ENCODE measurements at regions not wholly inside any gene's neighbourhood (a gene's known extent, or its start where the extent isn't known, plus 50 kb on each side); places are given as distances from the start of the nearest gene placed in this dataset.

GRCh38 chr5:147169901-147170300 lies 64.9 kb upstream of the STK32A start:
- TF ChIP-seq, protein P1, sequence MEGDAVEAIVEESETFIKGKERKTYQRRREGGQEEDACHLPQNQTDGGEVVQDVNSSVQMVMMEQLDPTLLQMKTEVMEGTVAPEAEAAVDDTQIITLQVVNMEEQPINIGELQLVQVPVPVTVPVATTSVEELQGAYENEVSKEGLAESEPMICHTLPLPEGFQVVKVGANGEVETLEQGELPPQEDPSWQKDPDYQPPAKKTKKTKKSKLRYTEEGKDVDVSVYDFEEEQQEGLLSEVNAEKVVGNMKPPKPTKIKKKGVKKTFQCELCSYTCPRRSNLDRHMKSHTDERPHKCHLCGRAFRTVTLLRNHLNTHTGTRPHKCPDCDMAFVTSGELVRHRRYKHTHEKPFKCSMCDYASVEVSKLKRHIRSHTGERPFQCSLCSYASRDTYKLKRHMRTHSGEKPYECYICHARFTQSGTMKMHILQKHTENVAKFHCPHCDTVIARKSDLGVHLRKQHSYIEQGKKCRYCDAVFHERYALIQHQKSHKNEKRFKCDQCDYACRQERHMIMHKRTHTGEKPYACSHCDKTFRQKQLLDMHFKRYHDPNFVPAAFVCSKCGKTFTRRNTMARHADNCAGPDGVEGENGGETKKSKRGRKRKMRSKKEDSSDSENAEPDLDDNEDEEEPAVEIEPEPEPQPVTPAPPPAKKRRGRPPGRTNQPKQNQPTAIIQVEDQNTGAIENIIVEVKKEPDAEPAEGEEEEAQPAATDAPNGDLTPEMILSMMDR (IDR thresholded peaks at IDR 0.05), result no peak
- TF ChIP-seq POLR2A (IDR thresholded peaks at IDR 0.05), result no peak

Data from stomach (tissue), 4 donors.